GM12878 (cell line): ENCODE measurements at regions not wholly inside any gene's neighbourhood (a gene's known extent, or its start where the extent isn't known, plus 50 kb on each side); places are given as distances from the start of the nearest gene placed in this dataset.

ENCODE experiments used
- CREB1 ChIP-seq: IDR thresholded peaks from 2 replicates; pipeline ENCODE4 v1.6.1; 2012; ENCODE audit warnings: low read depth, mild to moderate bottlenecking, inconsistent platforms
- CTCF ChIP-seq, 3 experiments: IDR thresholded peaks in 2 of 3; conservative IDR thresholded peaks in 1 of 3; 2 replicates each; pipeline ENCODE4 v1.5.1; 2011; ENCODE audit warnings: low read depth in 3 of 3, low read length in 3 of 3, mild to moderate bottlenecking in 3 of 3, control low read depth in 2 of 3, moderate library complexity in 2 of 3, inconsistent platforms in 1 of 3, mixed read lengths in 1 of 3; ENCODE audit not compliant: control insufficient read depth in 2 of 3, insufficient read depth in 1 of 3; ENCODE audit errors: extremely low read depth in 1 of 3
- E4F1 ChIP-seq: fragments of 450-650 bp; IDR thresholded peaks from 2 replicates; pipeline ENCODE4 v1.6.1; 2018; ENCODE audit warnings: borderline replicate concordance, mild to moderate bottlenecking; ENCODE audit not compliant: partially characterized antibody
- POLR2A ChIP-seq: IDR thresholded peaks from 2 replicates; pipeline ENCODE4 v1.6.1; 2011; ENCODE audit warnings: low read depth, mild to moderate bottlenecking, low read length
- POLR2AphosphoS5 ChIP-seq: IDR thresholded peaks from 2 replicates; pipeline ENCODE4 v1.6.1; 2011; ENCODE audit warnings: mild to moderate bottlenecking, low read length, inconsistent platforms

GRCh38 chr20:24752612-24753011 lies 196.5 kb upstream of the CST7 start:
- no peak for TF ChIP-seq POLR2A
- TF ChIP-seq POLR2AphosphoS5, result no peak
- TF ChIP-seq CTCF (IDR thresholded peaks at IDR 0.05 in 2 of 3, conservative IDR thresholded peaks at IDR 0.05 in 1 of 3; ENCODE audit: control insufficient read depth in 2 of 3, extremely low read depth in 1 of 3, insufficient read depth in 1 of 3, low read depth in 3 of 3, low read length in 3 of 3), result no peak
- TF ChIP-seq CREB1, result no peak
- TF ChIP-seq E4F1, result no peak
